Ishikawa (cell line): ENCODE measurements at regions not wholly inside any gene's neighbourhood (a gene's known extent, or its start where the extent isn't known, plus 50 kb on each side); places are given as distances from the start of the nearest gene placed in this dataset.

Source experiments
- EP300 ChIP-seq: IDR thresholded peaks from 2 replicates; pipeline ENCODE4 v1.6.1; 2012; ENCODE audit warnings: borderline replicate concordance
- FOXM1 ChIP-seq: IDR thresholded peaks from 2 replicates; pipeline ENCODE4 v1.6.1; 2012; ENCODE audit warnings: low read depth, borderline replicate concordance
- MAX ChIP-seq: IDR thresholded peaks from 2 replicates; pipeline ENCODE4 v1.6.1; 2012
- TAF1 ChIP-seq: IDR thresholded peaks from 2 replicates; pipeline ENCODE4 v1.6.1; 2012; ENCODE audit warnings: low read depth, mild to moderate bottlenecking
- TCF12 ChIP-seq: IDR thresholded peaks from 2 replicates; pipeline ENCODE4 v1.6.1; 2012; ENCODE audit warnings: low read depth
- TEAD4 ChIP-seq: IDR thresholded peaks from 2 replicates; pipeline ENCODE4 v1.6.1; 2012
- YY1 ChIP-seq: IDR thresholded peaks from 2 replicates; pipeline ENCODE4 v1.6.1; 2012; ENCODE audit warnings: low read depth
- ZBTB7A ChIP-seq: IDR thresholded peaks from 2 replicates; pipeline ENCODE4 v1.6.1; 2012; ENCODE audit warnings: low read depth
- TF ChIP-seq, protein P1 (sequence below): IDR thresholded peaks from 2 replicates; pipeline ENCODE4 v1.6.1; 2012

- TF ChIP-seq FOXM1 = no peak
- no peak for TF ChIP-seq YY1
- TF ChIP-seq ZBTB7A = no peak
- no peak for TF ChIP-seq TAF1
- no peak for TF ChIP-seq TEAD4
- no peak for TF ChIP-seq MAX
- no peak for TF ChIP-seq TCF12
- no peak for TF ChIP-seq EP300
- TF ChIP-seq, protein P1, sequence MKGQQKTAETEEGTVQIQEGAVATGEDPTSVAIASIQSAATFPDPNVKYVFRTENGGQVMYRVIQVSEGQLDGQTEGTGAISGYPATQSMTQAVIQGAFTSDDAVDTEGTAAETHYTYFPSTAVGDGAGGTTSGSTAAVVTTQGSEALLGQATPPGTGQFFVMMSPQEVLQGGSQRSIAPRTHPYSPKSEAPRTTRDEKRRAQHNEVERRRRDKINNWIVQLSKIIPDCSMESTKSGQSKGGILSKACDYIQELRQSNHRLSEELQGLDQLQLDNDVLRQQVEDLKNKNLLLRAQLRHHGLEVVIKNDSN = no peak
Observed at GRCh38 chr2:17239550-17239949, 278.7 kb downstream of the RAD51AP2 start.
